Transverse colon (tissue), 3 donors: ENCODE measurements at regions not wholly inside any gene's neighbourhood (a gene's known extent, or its start where the extent isn't known, plus 50 kb on each side); places are given as distances from the start of the nearest gene placed in this dataset.

Source experiments
- EP300 ChIP-seq: sonication (generic); formaldehyde crosslinking; IDR thresholded peaks from one replicate; pipeline ENCODE4 v1.6.1; 2017; ENCODE audit warnings: antibody characterized with exemption, low read depth
- POLR2A ChIP-seq: fragments of 450-650 bp; IDR thresholded peaks from one replicate; pipeline ENCODE4 v1.6.1; 2016; ENCODE audit warnings: antibody characterized with exemption, mild to moderate bottlenecking, moderate library complexity
- TF ChIP-seq, protein P1 (sequence below), 5 experiments: fragments of 200-600 bp in 3 of 5; fragments of 450-650 bp in 2 of 5; sonication (generic) in 3 of 5; IDR thresholded peaks; 1 replicate in 2 of 5; 2 replicates in 3 of 5; pipeline ENCODE4 v1.5.1; 2016 to 2017; ENCODE audit warnings: antibody characterized with exemption in 5 of 5, inconsistent platforms in 3 of 5, mild to moderate bottlenecking in 2 of 5, moderate library complexity in 1 of 5

DNA sequence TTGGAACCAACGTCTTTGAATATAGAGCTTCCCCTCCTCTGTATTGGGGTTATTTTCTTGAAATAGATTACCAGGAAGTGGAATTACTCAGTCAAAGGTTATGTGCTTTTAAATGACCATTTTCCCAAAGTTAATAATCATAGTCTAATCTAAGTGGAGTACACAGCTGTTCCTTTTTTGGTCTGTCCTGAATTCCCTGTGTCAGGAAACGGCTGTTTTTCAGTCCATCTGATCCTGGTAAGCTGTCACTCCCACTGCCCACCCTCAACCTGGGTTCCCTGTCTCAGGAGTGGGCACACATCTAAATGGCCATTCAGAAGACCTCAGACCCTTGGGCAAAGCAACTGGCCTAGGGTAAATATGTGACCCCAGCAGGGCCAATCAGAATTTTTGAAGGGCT is 57.6 kb upstream of the KSR1 start:
- TF ChIP-seq EP300 (no peak), POLR2A (no peak)
- TF ChIP-seq, protein P1, sequence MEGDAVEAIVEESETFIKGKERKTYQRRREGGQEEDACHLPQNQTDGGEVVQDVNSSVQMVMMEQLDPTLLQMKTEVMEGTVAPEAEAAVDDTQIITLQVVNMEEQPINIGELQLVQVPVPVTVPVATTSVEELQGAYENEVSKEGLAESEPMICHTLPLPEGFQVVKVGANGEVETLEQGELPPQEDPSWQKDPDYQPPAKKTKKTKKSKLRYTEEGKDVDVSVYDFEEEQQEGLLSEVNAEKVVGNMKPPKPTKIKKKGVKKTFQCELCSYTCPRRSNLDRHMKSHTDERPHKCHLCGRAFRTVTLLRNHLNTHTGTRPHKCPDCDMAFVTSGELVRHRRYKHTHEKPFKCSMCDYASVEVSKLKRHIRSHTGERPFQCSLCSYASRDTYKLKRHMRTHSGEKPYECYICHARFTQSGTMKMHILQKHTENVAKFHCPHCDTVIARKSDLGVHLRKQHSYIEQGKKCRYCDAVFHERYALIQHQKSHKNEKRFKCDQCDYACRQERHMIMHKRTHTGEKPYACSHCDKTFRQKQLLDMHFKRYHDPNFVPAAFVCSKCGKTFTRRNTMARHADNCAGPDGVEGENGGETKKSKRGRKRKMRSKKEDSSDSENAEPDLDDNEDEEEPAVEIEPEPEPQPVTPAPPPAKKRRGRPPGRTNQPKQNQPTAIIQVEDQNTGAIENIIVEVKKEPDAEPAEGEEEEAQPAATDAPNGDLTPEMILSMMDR (IDR thresholded peaks at IDR 0.05) = no peak
